Panc1 (cell line): ENCODE measurements at regions not wholly inside any gene's neighbourhood (a gene's known extent, or its start where the extent isn't known, plus 50 kb on each side); places are given as distances from the start of the nearest gene placed in this dataset.
"Not testable (repeated sequence)": the region's sequence is repeated elsewhere in the genome, so short reads cannot be mapped to it uniquely, and the experiment has no call there.

Source experiments
- ATAC-seq: fragments of 200-7000 bp; cut with Tn5 transposase; 2 replicates; pipeline ENCODE4 v1.9.1; 2020; ENCODE audit warnings: mild to moderate bottlenecking, moderate library complexity
- BruUV-seq: library from RNA; stranded (reverse); fragments of 400-500 nt; replicated peaks from 2 replicates; lab custom pipeline; 2021; lab: Mats Ljungman, UMichigan
- CTCF ChIA-PET: fragments of 300-600 bp; sonication (Branson Sonifier 250); formaldehyde crosslinking; loops from one replicate; lab custom pipeline; 2022; ENCODE audit warnings: antibody characterized with exemption; lab: Charles Lee
- POLR2A ChIA-PET: fragments of 300-600 bp; sonication (Branson Sonifier 250); formaldehyde crosslinking; loops from one replicate; lab custom pipeline; 2022; ENCODE audit warnings: antibody characterized with exemption; lab: Charles Lee
- DNase-seq: peaks from one replicate; pipeline ENCODE4 v3.0.0-alpha.2; 2010; ENCODE audit warnings: low read depth, low spot score
- H3K27ac ChIP-seq: 2 replicates; pipeline ENCODE4 v1.5.1; 2011; ENCODE audit warnings: mild to moderate bottlenecking, low read length, inconsistent platforms
- H3K27me3 ChIP-seq: fragments of 200-500 bp; sonication (Bioruptor generic); 2 replicates; pipeline ENCODE4 v1.6.0; 2014; ENCODE audit warnings: low read length, inconsistent platforms; ENCODE audit not compliant: control insufficient read depth, insufficient read depth
- H3K36me3 ChIP-seq: fragments of 200-500 bp; sonication (Bioruptor generic); 2 replicates; pipeline ENCODE4 v1.5.1; 2014; ENCODE audit warnings: inconsistent platforms, mild to moderate bottlenecking, low read length, moderate library complexity; ENCODE audit not compliant: control insufficient read depth, insufficient read depth
- H3K4me1 ChIP-seq: 2 replicates; pipeline ENCODE4 v1.5.1; 2011; ENCODE audit warnings: inconsistent platforms, mild to moderate bottlenecking, low read length, moderate library complexity; ENCODE audit not compliant: control insufficient read depth, insufficient read depth
- H3K4me3 ChIP-seq, 2 experiments: 2 replicates each; pipeline ENCODE4 v1.5.1; 2011 to 2012; ENCODE audit warnings: low read depth in 2 of 2, low read length in 2 of 2, mild to moderate bottlenecking in 2 of 2, inconsistent platforms in 1 of 2, moderate library complexity in 1 of 2
- H3K9me3 ChIP-seq: fragments of 200-500 bp; sonication (Bioruptor generic); 2 replicates; pipeline ENCODE4 v1.5.1; 2014; ENCODE audit warnings: low read depth, mild to moderate bottlenecking, inconsistent platforms, low read length, moderate library complexity; ENCODE audit not compliant: control insufficient read depth, insufficient read depth
- POLR2AphosphoS5 ChIP-seq: IDR thresholded peaks from 2 replicates; pipeline ENCODE4 v1.6.1; 2012; ENCODE audit warnings: mild to moderate bottlenecking, low read depth, low read length, moderate library complexity
- REST ChIP-seq, 2 experiments: IDR thresholded peaks; 2 replicates each; pipeline ENCODE4 v1.6.1; 2011 to 2012; ENCODE audit warnings: low read depth in 2 of 2, control low read depth in 1 of 2, low read length in 1 of 2, mild to moderate bottlenecking in 1 of 2, moderate library complexity in 1 of 2; ENCODE audit not compliant: insufficient read depth in 1 of 2
- SIN3A ChIP-seq: IDR thresholded peaks from 2 replicates; pipeline ENCODE4 v1.6.1; 2012; ENCODE audit warnings: low read depth, mild to moderate bottlenecking, low read length, moderate library complexity, borderline replicate concordance; ENCODE audit not compliant: insufficient read depth
- TCF7L2 ChIP-seq: IDR thresholded peaks from 2 replicates; pipeline ENCODE4 v1.6.1; 2011; ENCODE audit warnings: mild to moderate bottlenecking, low read depth, low read length, inconsistent platforms
- in situ Hi-C: cut with HindIII; loops from 2 replicates; pipeline ENCODE4 v1.10.0; 2016; ENCODE audit warnings: low sequenced_read_pairs, low pct_unique_long_range_greater_than_20kb
- intact Hi-C: fragments of 100-400 bp; cut with micrococcal nuclease; formaldehyde crosslinking; loops from one replicate; pipeline ENCODE4 v1.10.0; 2022; ENCODE audit not compliant: unreplicated experiment
- TF ChIP-seq, protein P1 (sequence below): fragments of 450-650 bp; IDR thresholded peaks from 2 replicates; pipeline ENCODE4 v1.5.1; 2017; ENCODE audit warnings: mild to moderate bottlenecking

DNA sequence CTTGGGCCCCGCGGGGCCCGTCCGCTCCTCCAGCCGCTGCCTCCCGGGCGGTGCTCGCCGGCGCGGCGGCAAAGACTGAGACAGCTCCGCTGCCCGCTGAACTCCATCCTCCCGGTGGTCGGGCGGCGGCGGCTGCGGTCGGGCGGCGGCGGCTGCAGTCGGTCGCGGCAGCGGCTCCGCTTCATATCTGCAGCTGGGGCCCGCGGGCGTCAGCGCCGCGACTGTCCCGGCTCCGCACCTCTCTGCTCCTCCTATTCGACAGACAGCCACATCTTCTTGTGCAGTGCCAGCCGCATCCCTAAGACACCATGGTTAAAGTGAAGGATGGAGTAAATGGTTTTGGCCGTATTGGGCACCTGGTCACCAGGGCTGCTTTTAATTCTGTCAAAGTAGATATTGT is 212.1 kb upstream of the KCNK2 start:
- intact Hi-C loops, H3K27ac ChIP-seq, BruUV-seq, POLR2A ChIA-PET, H3K27me3 ChIP-seq, H3K4me3 ChIP-seq, H3K9me3 ChIP-seq, DNase-seq, ATAC-seq, H3K36me3 ChIP-seq, H3K4me1 ChIP-seq, in situ Hi-C loops, CTCF ChIA-PET: not testable (repeated sequence)

DNA sequence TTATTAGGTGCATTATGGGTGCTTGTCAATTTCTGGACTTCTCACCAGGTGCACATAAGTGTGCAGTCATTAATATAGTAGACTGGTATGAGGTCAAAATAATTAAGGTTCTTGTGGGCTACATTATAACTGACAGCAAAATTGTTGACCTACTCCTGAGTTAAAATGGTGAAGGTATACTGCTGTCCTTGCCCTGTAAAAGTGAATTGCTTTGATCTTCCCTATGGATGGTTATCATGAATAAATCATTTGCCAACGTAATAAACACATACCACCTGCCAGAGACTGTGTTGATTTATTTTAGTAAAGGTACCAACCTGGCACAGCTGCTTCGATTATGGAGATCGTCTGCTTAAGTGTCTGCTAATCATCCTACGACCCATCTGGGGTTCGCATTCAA is 201.6 kb upstream of the KCNK2 start:
- no peaks in the 10 kb centered on the region for H3K36me3 ChIP-seq
- intact Hi-C loops = no loop called here
- no peak overlapping the region for H3K4me3 ChIP-seq
- ChIA-PET CTCF (no interaction called here), POLR2A (no interaction called here)
- DNase-seq (no peak), ATAC-seq (no peak)
- no peaks in the 10 kb centered on the region for H3K4me1 ChIP-seq
- H3K27me3 ChIP-seq = no peaks in the 10 kb centered on the region
- TF ChIP-seq, protein P1, sequence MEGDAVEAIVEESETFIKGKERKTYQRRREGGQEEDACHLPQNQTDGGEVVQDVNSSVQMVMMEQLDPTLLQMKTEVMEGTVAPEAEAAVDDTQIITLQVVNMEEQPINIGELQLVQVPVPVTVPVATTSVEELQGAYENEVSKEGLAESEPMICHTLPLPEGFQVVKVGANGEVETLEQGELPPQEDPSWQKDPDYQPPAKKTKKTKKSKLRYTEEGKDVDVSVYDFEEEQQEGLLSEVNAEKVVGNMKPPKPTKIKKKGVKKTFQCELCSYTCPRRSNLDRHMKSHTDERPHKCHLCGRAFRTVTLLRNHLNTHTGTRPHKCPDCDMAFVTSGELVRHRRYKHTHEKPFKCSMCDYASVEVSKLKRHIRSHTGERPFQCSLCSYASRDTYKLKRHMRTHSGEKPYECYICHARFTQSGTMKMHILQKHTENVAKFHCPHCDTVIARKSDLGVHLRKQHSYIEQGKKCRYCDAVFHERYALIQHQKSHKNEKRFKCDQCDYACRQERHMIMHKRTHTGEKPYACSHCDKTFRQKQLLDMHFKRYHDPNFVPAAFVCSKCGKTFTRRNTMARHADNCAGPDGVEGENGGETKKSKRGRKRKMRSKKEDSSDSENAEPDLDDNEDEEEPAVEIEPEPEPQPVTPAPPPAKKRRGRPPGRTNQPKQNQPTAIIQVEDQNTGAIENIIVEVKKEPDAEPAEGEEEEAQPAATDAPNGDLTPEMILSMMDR = no peak
- TF ChIP-seq TCF7L2 (no peak), REST (IDR thresholded peaks at IDR 0.05; ENCODE audit: insufficient read depth in 1 of 2, low read depth in 2 of 2, low read length in 1 of 2) (no peak), SIN3A (no peak), POLR2AphosphoS5 (no peak)
- no peak overlapping the region for H3K27ac ChIP-seq
- BruUV-seq = no TSS peak
- in situ Hi-C loops = no loop called here
- H3K9me3 ChIP-seq = no peaks in the 10 kb centered on the region

DNA sequence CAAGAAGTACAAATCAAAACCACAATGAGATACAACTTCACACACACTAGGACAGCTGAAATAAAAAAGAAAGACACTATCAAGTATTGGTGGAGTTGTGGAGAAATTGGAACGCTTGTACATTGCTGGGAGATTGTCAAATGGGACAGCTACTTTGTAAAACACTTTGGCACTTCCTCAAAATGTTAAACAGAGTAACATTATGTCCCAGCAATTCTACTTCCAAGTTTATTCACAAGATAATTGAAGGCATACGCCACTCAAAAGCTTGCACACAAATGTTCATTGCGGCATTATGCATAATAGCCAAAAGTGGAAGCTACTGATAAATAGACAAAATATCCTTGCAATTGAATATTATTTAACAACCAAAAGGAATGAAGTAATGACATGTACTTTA is 199.9 kb upstream of the KCNK2 start:
- Histone ChIP-seq H3K27me3 (no peaks in the 10 kb centered on the region), H3K27ac (no peak overlapping the region), H3K4me1 (no peaks in the 10 kb centered on the region), H3K4me3 (no peak overlapping the region), H3K9me3 (no peaks in the 10 kb centered on the region), H3K36me3 (no peaks in the 10 kb centered on the region)
- no peak for ATAC-seq
- intact Hi-C loops = no loop called here
- TF ChIP-seq TCF7L2 (no peak), SIN3A (no peak), REST (IDR thresholded peaks at IDR 0.05; ENCODE audit: insufficient read depth in 1 of 2, low read depth in 2 of 2, low read length in 1 of 2) (no peak), POLR2AphosphoS5 (no peak)
- TF ChIP-seq, protein P1 = no peak
- in situ Hi-C loops = no loop called here
- no TSS peak for BruUV-seq
- POLR2A ChIA-PET = no interaction called here
- DNase-seq = no peak
- CTCF ChIA-PET = interaction anchor here (0.6 kb wide), 1 partner anchor 387 kb away, joined by 3 read pairs; no protein-coding TSS in a partner anchor
